NCI-H1092 (cell line): ENCODE measurements at regions not wholly inside any gene's neighbourhood (a gene's known extent, or its start where the extent isn't known, plus 50 kb on each side); places are given as distances from the start of the nearest gene placed in this dataset.
"Not testable (repeated sequence)": the region's sequence is repeated elsewhere in the genome, so short reads cannot be mapped to it uniquely, and the experiment has no call there.

ENCODE experiments used
- DNase-seq: peaks from one replicate; lab custom pipeline; 2025; lab: John Stamatoyannopoulos, UW

- no peak for DNase-seq
Observed at GRCh38 chr14:105659935-105660527, 133.6 kb downstream of the TMEM121 start.

GRCh38 chr14:105660816-105661531 lies 134.6 kb downstream of the TMEM121 start:
- DNase-seq: no peak

- DNase-seq: not testable (repeated sequence)
Observed at GRCh38 chr14:105662043-105662442, 135.7 kb downstream of the TMEM121 start.

GRCh38 chr14:105662592-105662991 lies 136.2 kb downstream of the TMEM121 start:
- DNase-seq: not testable (repeated sequence)

GRCh38 chr14:105663323-105663722 lies 136.9 kb downstream of the TMEM121 start:
- not testable (repeated sequence) for DNase-seq

GRCh38 chr14:105663818-105664596 lies 137.6 kb downstream of the TMEM121 start:
- DNase-seq: not testable (repeated sequence)

GRCh38 chr14:105664691-105665090 lies 138.3 kb downstream of the TMEM121 start:
- DNase-seq: no peak

GRCh38 chr14:105665247-105665950 lies 139.0 kb downstream of the TMEM121 start:
- no peak for DNase-seq

- no peak for DNase-seq
Observed at GRCh38 chr14:105665951-105666277, 139.5 kb downstream of the TMEM121 start.

GRCh38 chr14:105666420-105666819 lies 140.0 kb downstream of the TMEM121 start:
- no peak for DNase-seq

GRCh38 chr14:105666991-105667662 lies 140.7 kb downstream of the TMEM121 start:
- DNase-seq: not testable (repeated sequence)

GRCh38 chr14:105667663-105668020 lies 141.3 kb downstream of the TMEM121 start:
- DNase-seq: not testable (repeated sequence)

- DNase-seq: not testable (repeated sequence)
Observed at GRCh38 chr14:105668021-105668420, 141.6 kb downstream of the TMEM121 start.

GRCh38 chr14:105668471-105669230 lies 142.3 kb downstream of the TMEM121 start:
- not testable (repeated sequence) for DNase-seq

GRCh38 chr14:105669231-105669610 lies 142.8 kb downstream of the TMEM121 start:
- DNase-seq: not testable (repeated sequence)

GRCh38 chr14:105669646-105670045 lies 143.3 kb downstream of the TMEM121 start:
- not testable (repeated sequence) for DNase-seq

GRCh38 chr14:105672450-105673200 lies 146.2 kb downstream of the TMEM121 start:
- DNase-seq: not testable (repeated sequence)

- DNase-seq: not testable (repeated sequence)
Observed at GRCh38 chr14:105675433-105675832, 149.1 kb downstream of the TMEM121 start.

GRCh38 chr14:105675905-105676670 lies 149.7 kb downstream of the TMEM121 start:
- DNase-seq: not testable (repeated sequence)
